Left ventricle myocardium inferior (tissue), 1 donor: ENCODE measurements at regions not wholly inside any gene's neighbourhood (a gene's known extent, or its start where the extent isn't known, plus 50 kb on each side); places are given as distances from the start of the nearest gene placed in this dataset.

Experiments used
- DNase-seq: peaks from one replicate; pipeline ENCODE4 v3.0.0-alpha.2; 2020
- H3K27ac ChIP-seq: fragments of 200-600 bp; replicated peaks from 2 replicates; pipeline ENCODE4 v1.8.0; 2021
- H3K27me3 ChIP-seq: fragments of 200-600 bp; 2 replicates; pipeline ENCODE4 v1.8.0; 2021; ENCODE audit warnings: low read depth
- H3K36me3 ChIP-seq: fragments of 200-600 bp; 2 replicates; pipeline ENCODE4 v1.8.0; 2021
- H3K4me1 ChIP-seq: fragments of 200-600 bp; 2 replicates; pipeline ENCODE4 v1.8.0; 2021
- H3K4me3 ChIP-seq: fragments of 200-600 bp; 2 replicates; pipeline ENCODE4 v1.8.0; 2021; ENCODE audit warnings: mild to moderate bottlenecking, moderate library complexity
- H3K9me3 ChIP-seq: fragments of 200-600 bp; replicated peaks from 2 replicates; pipeline ENCODE4 v1.8.0; 2021
- intact Hi-C: fragments of 100-400 bp; cut with micrococcal nuclease; formaldehyde crosslinking; loops from one replicate; pipeline ENCODE4 v1.11.0; 2022
- TF ChIP-seq, protein P1 (sequence below): fragments of 200-600 bp; IDR thresholded peaks from 2 replicates; pipeline ENCODE4 v1.8.0; 2021; ENCODE audit warnings: antibody characterized with exemption, mild to moderate bottlenecking, borderline replicate concordance
- donor health status: DM: no; HTN: yes; CAD: no; lungs with severe emphysema.

DNA sequence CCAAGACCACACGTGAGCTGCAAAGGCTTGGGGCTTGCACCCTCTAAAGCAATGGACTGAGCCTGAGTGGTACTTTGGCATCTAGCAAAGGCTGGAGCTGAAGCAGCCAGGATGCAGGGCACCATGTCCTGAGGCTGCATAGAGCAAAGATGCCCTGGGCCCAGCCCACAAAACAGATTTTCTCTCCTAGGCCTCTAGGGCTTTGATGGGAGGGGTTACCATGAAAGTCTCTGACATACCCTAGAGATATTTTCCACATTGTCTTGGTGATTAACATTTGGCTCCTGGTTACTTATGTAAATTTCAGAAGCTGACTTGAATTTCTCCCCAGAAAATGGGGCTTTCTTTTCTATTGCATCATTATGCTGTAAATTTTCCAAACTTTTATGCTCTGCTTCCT is 438.3 kb downstream of the SLC16A7 start:
- TF ChIP-seq, protein P1, sequence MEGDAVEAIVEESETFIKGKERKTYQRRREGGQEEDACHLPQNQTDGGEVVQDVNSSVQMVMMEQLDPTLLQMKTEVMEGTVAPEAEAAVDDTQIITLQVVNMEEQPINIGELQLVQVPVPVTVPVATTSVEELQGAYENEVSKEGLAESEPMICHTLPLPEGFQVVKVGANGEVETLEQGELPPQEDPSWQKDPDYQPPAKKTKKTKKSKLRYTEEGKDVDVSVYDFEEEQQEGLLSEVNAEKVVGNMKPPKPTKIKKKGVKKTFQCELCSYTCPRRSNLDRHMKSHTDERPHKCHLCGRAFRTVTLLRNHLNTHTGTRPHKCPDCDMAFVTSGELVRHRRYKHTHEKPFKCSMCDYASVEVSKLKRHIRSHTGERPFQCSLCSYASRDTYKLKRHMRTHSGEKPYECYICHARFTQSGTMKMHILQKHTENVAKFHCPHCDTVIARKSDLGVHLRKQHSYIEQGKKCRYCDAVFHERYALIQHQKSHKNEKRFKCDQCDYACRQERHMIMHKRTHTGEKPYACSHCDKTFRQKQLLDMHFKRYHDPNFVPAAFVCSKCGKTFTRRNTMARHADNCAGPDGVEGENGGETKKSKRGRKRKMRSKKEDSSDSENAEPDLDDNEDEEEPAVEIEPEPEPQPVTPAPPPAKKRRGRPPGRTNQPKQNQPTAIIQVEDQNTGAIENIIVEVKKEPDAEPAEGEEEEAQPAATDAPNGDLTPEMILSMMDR = no peak
- H3K27ac ChIP-seq = no peak overlapping the region
- no peaks in the 10 kb centered on the region for H3K36me3 ChIP-seq
- intact Hi-C loops = no loop called here
- DNase-seq = no peak
- peaks cover 15% of the 10 kb centered on the region for H3K9me3 ChIP-seq
- H3K27me3 ChIP-seq = no peaks in the 10 kb centered on the region
- no peak overlapping the region for H3K4me3 ChIP-seq
- no peaks in the 10 kb centered on the region for H3K4me1 ChIP-seq

DNA sequence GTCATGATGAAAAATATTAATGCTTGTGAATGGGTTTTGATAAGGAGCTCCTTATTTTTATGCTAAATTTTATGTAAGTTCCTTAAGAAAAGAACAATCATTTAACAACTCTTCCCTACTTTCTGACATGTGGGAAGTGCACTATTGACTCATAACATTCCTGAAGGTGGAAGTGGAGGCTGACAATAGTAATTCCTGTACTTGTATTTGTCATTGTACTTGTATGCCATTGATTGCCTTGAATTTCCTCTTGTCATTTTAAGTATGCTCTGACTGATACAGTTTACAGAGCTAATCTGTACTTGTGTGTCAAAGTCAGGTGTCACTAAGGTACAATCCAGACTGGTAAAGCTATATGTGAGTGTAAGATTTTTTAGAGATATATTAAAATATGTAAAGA is 440.0 kb downstream of the SLC16A7 start:
- TF ChIP-seq, protein P1 = no peak
- no peak for DNase-seq
- no peak overlapping the region for H3K27ac ChIP-seq
- no peaks in the 10 kb centered on the region for H3K27me3 ChIP-seq
- intact Hi-C loops = no loop called here
- H3K36me3 ChIP-seq = no peaks in the 10 kb centered on the region
- no peak overlapping the region for H3K4me3 ChIP-seq
- peaks cover 15% of the 10 kb centered on the region for H3K9me3 ChIP-seq
- no peaks in the 10 kb centered on the region for H3K4me1 ChIP-seq

DNA sequence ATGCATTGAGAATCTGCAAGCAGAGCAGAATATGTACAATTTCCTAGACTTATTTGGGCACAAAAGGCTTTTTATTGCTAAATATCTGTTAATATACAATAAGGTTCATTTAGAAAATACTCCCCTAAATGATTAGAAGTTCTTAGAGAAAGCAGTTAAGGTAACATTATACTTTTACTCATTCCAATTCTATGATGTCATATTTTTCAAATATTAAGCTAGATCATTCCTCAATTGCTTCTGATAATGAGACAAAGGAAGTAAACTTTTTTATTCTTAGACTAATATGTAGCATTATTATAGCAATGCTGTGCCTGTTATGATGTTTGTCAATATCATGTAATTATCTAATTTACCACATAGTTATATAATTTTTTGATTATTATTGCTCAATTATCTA is 447.0 kb downstream of the SLC16A7 start:
- intact Hi-C loops = no loop called here
- TF ChIP-seq, protein P1 = no peak
- Histone ChIP-seq H3K27ac (no peak overlapping the region), H3K4me1 (no peaks in the 10 kb centered on the region), H3K27me3 (no peaks in the 10 kb centered on the region), H3K4me3 (no peak overlapping the region), H3K36me3 (no peaks in the 10 kb centered on the region), H3K9me3 (peaks cover 7% of the 10 kb centered on the region)
- no peak for DNase-seq

- Histone ChIP-seq H3K27me3 (no peaks in the 10 kb centered on the region), H3K4me3 (no peak overlapping the region), H3K36me3 (no peaks in the 10 kb centered on the region), H3K4me1 (no peaks in the 10 kb centered on the region), H3K27ac (no peak overlapping the region), H3K9me3 (peaks cover 7% of the 10 kb centered on the region)
- TF ChIP-seq, protein P1 = no peak
- intact Hi-C loops = no loop called here
- no peak for DNase-seq
Observed at GRCh38 chr12:60043236-60043635, 447.4 kb downstream of the SLC16A7 start.

DNA sequence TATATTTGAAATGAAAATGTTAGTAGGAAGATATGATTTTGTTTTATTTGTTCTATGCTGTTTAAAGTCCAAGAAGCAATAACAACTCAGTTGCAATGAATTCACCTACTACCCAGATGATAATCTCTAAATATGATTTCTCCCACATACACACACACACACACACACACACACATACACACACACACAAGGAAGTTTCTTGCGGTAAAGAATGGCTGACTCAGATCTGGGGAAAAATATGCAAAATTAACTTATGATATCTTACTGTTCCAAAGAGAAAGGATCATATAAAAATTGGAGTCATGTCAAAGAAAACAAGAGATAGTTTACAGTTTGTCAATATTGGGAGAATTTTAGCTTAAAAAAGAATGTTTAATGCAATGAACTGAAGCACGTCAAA is 456.7 kb downstream of the SLC16A7 start:
- TF ChIP-seq, protein P1 = no peak
- no peaks in the 10 kb centered on the region for H3K36me3 ChIP-seq
- H3K4me3 ChIP-seq = no peak overlapping the region
- H3K4me1 ChIP-seq = no peaks in the 10 kb centered on the region
- intact Hi-C loops = no loop called here
- no peak overlapping the region for H3K27ac ChIP-seq
- no peak for DNase-seq
- no peaks in the 10 kb centered on the region for H3K9me3 ChIP-seq
- H3K27me3 ChIP-seq = no peaks in the 10 kb centered on the region

- Histone ChIP-seq H3K27ac (no peak overlapping the region), H3K4me3 (no peak overlapping the region), H3K27me3 (no peaks in the 10 kb centered on the region), H3K4me1 (no peaks in the 10 kb centered on the region), H3K36me3 (no peaks in the 10 kb centered on the region), H3K9me3 (no peaks in the 10 kb centered on the region)
- intact Hi-C loops = no loop called here
- DNase-seq = no peak
- TF ChIP-seq, protein P1 = no peak
Observed at GRCh38 chr12:60059180-60059579, 463.4 kb downstream of the SLC16A7 start.
